Stimulated activated CD4-positive, alpha-beta T cell treated with anti-CD3 and anti-CD28 coated beads, Interleukin-15, amount 100 ng/mL, for 24 hours (primary cell): ENCODE measurements at regions not wholly inside any gene's neighbourhood (a gene's known extent, or its start where the extent isn't known, plus 50 kb on each side); places are given as distances from the start of the nearest gene placed in this dataset.
"Not testable (repeated sequence)": the region's sequence is repeated elsewhere in the genome, so short reads cannot be mapped to it uniquely, and the experiment has no call there.

Experiments
- DNase-seq: peaks from one replicate; pipeline ENCODE4 v3.0.0-alpha.2; 2020

DNA sequence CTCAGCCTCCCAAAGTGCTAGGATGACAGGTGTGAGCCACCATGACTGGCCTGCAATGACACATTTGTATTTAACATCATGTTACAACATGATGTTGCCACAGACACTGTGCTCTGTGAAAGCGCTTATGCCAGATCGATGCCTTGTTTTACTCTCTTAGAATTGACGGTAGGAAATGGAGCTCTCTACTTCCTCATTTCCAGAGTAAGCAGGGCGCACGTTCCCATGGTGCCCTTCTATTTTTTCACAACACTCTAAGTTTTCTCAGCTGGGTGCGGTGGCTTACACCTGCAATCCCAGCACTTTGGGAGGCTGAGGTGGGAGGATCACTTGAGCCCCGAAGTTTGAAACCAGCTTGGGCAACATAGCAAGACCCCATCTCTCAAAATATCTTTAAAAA, 60.7 kb upstream of the DHRSX start:
- no peak for DNase-seq

DNA sequence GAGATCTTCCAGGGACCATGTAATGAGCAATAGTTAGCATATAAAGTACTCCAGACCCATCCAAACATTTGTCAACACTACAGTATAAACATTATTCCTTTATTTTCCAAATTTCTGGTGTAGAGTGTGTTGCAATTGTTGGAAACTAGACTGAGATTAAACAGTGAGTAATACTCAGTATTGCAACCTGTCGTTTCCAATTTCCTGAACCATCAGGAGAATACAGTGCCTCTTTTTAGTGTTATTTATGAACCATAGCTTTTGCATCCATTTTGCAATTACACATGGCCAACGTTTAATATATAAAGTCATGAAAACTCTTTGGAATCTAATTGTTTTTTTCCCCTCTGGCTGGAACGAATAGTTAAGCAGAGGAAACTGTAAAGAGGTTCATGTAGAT, 58.3 kb upstream of the DHRSX start:
- no peak for DNase-seq

DNA sequence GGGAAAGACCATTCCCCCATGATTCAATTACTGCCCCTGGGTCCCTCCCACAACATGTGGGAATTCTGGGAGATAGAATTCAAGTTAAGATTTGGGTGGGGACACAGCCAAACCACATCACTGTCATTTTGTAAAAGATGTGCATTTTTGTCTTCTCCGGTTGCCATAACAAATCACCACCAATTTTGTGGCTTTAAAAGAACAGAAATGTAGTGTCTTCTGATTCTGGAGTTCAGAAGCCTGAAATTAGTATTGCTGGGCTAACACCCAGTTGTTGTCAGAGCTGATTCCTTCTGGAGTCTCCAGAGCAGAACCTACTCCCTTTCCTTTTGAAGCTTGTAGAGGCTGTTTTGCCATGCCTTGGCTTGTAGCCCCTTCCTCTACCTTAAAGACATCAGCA, 54.1 kb upstream of the DHRSX start:
- DNase-seq = no peak

DNA sequence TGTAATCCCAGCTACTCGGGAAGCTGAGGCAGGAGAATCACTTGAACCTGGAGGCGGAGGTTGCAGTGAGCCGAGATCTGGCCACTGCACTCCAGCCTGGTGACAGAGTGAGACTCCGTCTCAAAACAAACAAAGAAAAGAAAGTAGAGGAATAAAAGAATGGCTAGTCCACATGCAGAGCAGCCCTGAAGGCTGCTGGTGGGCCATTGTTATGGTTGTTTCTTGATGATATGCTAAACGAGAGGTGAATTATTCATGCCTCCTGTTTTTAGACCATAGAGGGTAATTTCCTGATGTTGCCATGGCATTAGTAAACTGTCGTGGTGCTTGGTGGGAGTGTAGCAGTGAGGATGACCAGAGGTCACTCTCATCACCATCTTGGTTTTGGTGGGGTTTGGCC, 53.3 kb upstream of the DHRSX start:
- not testable (repeated sequence) for DNase-seq

DNA sequence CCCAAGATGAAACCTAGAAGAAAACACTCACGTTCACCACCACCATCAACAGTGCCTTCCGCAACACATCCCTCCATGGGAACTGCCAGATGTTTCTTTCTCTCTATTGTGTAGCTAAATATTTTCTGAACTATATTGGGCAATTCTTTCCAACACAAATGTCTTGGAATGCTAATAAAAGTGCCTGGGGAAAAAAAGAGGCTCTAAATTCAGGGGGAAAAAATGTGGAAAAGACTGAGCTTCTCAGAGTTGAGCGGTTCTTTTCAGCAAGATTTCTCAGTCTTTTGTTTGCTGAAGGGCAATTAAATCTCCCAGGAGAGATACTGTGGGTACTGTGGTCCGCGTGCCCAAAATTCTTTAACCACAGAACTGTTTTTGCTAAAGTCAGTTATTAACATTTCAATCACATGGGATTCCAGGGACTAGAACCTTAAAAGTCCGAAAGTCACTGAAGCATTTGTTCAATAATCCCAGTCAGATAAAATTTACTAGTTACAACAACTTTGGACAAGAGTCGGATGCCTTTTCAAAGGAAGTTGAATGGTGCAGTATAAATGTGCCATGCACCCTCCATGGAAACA, 51.9 kb upstream of the DHRSX start:
- DNase-seq = no peak

DNA sequence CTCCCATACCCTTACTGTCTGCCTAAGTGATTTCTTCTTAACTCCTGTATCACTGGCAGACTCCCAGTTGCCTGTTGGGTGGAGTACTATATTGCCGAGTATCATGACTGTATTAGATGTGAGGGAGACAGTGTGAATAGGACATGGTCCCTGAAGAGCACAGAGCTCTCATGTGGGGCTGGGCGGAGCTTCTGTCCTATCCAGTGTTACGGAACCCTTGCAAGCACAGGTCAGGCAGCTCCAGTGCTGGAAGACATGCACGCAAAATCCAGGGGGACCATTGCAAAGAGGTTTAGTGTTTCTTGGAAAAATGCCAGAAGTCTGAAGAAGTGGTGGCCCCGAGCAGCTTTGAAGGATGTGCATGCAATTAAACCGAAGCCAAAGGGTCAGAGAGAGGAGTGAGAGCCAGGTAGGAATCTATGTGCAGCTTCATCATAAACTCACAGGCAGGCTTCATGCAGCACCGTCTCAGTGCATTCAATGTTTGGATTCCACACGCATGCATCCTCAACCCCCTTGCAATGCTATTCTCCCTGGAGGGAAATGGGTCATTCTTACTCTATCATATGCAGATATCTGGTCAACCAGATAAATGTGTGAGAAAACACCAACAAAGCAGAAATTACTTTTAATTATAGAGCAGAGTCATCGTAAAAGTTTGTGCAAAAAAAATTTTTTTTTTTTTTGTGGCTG, 49.7 kb upstream of the DHRSX start:
- DNase-seq = no peak
